HAP-1 (cell line): ENCODE measurements at regions not wholly inside any gene's neighbourhood (a gene's known extent, or its start where the extent isn't known, plus 50 kb on each side); places are given as distances from the start of the nearest gene placed in this dataset.
"Not testable (repeated sequence)": the region's sequence is repeated elsewhere in the genome, so short reads cannot be mapped to it uniquely, and the experiment has no call there.

Experiments
- DNase-seq, 2 experiments: peaks; one replicate each; pipeline ENCODE4 v3.0.0-alpha.2; 2016 to 2020; ENCODE audit warnings: low spot score in 2 of 2
- H3K27me3 ChIP-seq: fragments of 250-450 bp; sonication (Bioruptor Pico); 2 replicates; pipeline ENCODE4 v1.5.1; 2020; ENCODE audit warnings: low read depth, mild to moderate bottlenecking, moderate library complexity
- H3K36me3 ChIP-seq: fragments of 250-450 bp; sonication (Bioruptor Pico); replicated peaks from 2 replicates; pipeline ENCODE4 v1.5.1; 2020; ENCODE audit warnings: mild to moderate bottlenecking
- H3K4me1 ChIP-seq: fragments of 250-450 bp; sonication (Bioruptor Pico); 2 replicates; pipeline ENCODE4 v1.5.1; 2020; ENCODE audit warnings: mild to moderate bottlenecking
- H3K4me3 ChIP-seq: fragments of 250-450 bp; sonication (Bioruptor Pico); 2 replicates; pipeline ENCODE4 v1.5.1; 2020; ENCODE audit warnings: mild to moderate bottlenecking, moderate library complexity
- H3K9me3 ChIP-seq: fragments of 250-450 bp; sonication (Bioruptor Pico); 2 replicates; pipeline ENCODE4 v1.5.1; 2020; ENCODE audit warnings: mild to moderate bottlenecking, moderate library complexity
- in situ Hi-C: fragments of 300-500 bp; cut with MboI; formaldehyde crosslinking; loops from 3 replicates; pipeline ENCODE4 v1.14.3; 2020; ENCODE audit warnings: low sequenced_read_pairs, inconsistent platforms, mixed read lengths

- H3K36me3 ChIP-seq = no peaks in the 10 kb centered on the region
- no peak for DNase-seq
- no peaks in the 10 kb centered on the region for H3K9me3 ChIP-seq
- no peaks in the 10 kb centered on the region for H3K4me1 ChIP-seq
- H3K4me3 ChIP-seq = no peak overlapping the region
- in situ Hi-C loops = loop anchor here (25.0 kb wide), 1 partner anchor 276 kb away; the partner anchor contains the start of gene XAGE3
- peaks cover 10% of the 10 kb centered on the region; the same call in 1 of the 2 replicates for H3K27me3 ChIP-seq
Observed at GRCh38 chrX:52585892-52586291, 68.8 kb downstream of the SSX7 start.

- no peaks in the 10 kb centered on the region for H3K9me3 ChIP-seq
- H3K27me3 ChIP-seq = no peaks in the 10 kb centered on the region; the same call in 1 of the 2 replicates
- H3K4me3 ChIP-seq = no peak overlapping the region
- in situ Hi-C loops = loop anchor here (25.0 kb wide), 1 partner anchor 285 kb away; the partner anchor contains the start of gene XAGE3
- no peaks in the 10 kb centered on the region for H3K4me1 ChIP-seq
- DNase-seq = no peak
- H3K36me3 ChIP-seq = no peaks in the 10 kb centered on the region
Observed at GRCh38 chrX:52577464-52578173, 60.8 kb upstream of the XAGE1B start.

GRCh38 chrX:52576946-52577345 is 60.1 kb upstream of the XAGE1B start:
- Histone ChIP-seq H3K36me3 (no peaks in the 10 kb centered on the region), H3K4me1 (no peaks in the 10 kb centered on the region), H3K27me3 (no peaks in the 10 kb centered on the region; the same call in 1 of the 2 replicates), H3K9me3 (no peaks in the 10 kb centered on the region), H3K4me3 (no peak overlapping the region)
- in situ Hi-C loops = loop anchor here (25.0 kb wide), 1 partner anchor 285 kb away; the partner anchor contains the start of gene XAGE3
- no peak for DNase-seq

- Histone ChIP-seq H3K36me3 (no peaks in the 10 kb centered on the region), H3K4me3 (no peak overlapping the region), H3K4me1 (no peaks in the 10 kb centered on the region), H3K27me3 (no peaks in the 10 kb centered on the region; the same call in 1 of the 2 replicates), H3K9me3 (no peaks in the 10 kb centered on the region)
- in situ Hi-C loops = loop anchor here (25.0 kb wide), 1 partner anchor 286 kb away; the partner anchor contains the start of gene XAGE3
- no peak for DNase-seq
Observed at GRCh38 chrX:52576474-52576873, 59.6 kb upstream of the XAGE1B start.

GRCh38 chrX:52574416-52575275 is 57.8 kb upstream of the XAGE1B start:
- Histone ChIP-seq H3K4me3 (no peak overlapping the region), H3K27me3 (no peaks in the 10 kb centered on the region; the same call in 1 of the 2 replicates), H3K9me3 (no peaks in the 10 kb centered on the region), H3K36me3 (no peaks in the 10 kb centered on the region), H3K4me1 (no peaks in the 10 kb centered on the region)
- peak; percentile 63 to 67 for DNase-seq
- in situ Hi-C loops = loop anchor here (25.0 kb wide), 1 partner anchor 288 kb away; the partner anchor contains the start of gene XAGE3

GRCh38 chrX:52568146-52568545 is 51.3 kb upstream of the XAGE1B start:
- H3K9me3 ChIP-seq, H3K4me1 ChIP-seq, in situ Hi-C loops, DNase-seq, H3K36me3 ChIP-seq, H3K27me3 ChIP-seq, H3K4me3 ChIP-seq: not testable (repeated sequence)
